Heart right ventricle (tissue), 16 donors: ENCODE measurements at regions not wholly inside any gene's neighbourhood (a gene's known extent, or its start where the extent isn't known, plus 50 kb on each side); places are given as distances from the start of the nearest gene placed in this dataset.

Source experiments
- ATAC-seq, 8 donors: fragments of 200-7000 bp; cut with Tn5 transposase; one replicate each; pipeline ENCODE4 v1.9.1; 2020; ENCODE audit warnings: mild to moderate bottlenecking in 8 of 8, moderate library complexity in 8 of 8, moderate number of reproducible peaks in 1 of 8
- DNase-seq, 2 donors: peaks; one replicate each; pipeline ENCODE4 v3.0.0-alpha.2; 2020
- H3K27ac ChIP-seq, 10 donors: fragments of 200-600 bp; sonication (generic) in 2 of 10; one replicate each; pipeline versions ENCODE4 v1.5.0 to v1.8.0; 2020 to 2022; ENCODE audit warnings: mild to moderate bottlenecking in 3 of 10
- H3K27me3 ChIP-seq, 7 donors: fragments of 200-600 bp; one replicate each; pipeline ENCODE4 v1.8.0; 2021 to 2022; ENCODE audit warnings: mild to moderate bottlenecking in 2 of 7
- H3K36me3 ChIP-seq, 9 donors: fragments of 200-600 bp; sonication (generic) in 1 of 9; one replicate each; pipeline versions ENCODE4 v1.5.0 to v1.8.0; 2020 to 2022; ENCODE audit warnings: mild to moderate bottlenecking in 2 of 9
- H3K4me1 ChIP-seq, 9 donors: fragments of 200-600 bp; sonication (generic) in 1 of 9; one replicate each; pipeline versions ENCODE4 v1.5.0 to v1.8.0; 2020 to 2022; ENCODE audit warnings: mild to moderate bottlenecking in 4 of 9
- H3K4me3 ChIP-seq, 10 donors: fragments of 200-600 bp; sonication (generic) in 2 of 10; one replicate each; pipeline versions ENCODE4 v1.5.0 to v1.8.0; 2020 to 2022; ENCODE audit warnings: mild to moderate bottlenecking in 7 of 10, moderate library complexity in 2 of 10
- H3K9me3 ChIP-seq, 11 donors: fragments of 200-600 bp in 10 of 11; sonication (generic) in 2 of 11; one replicate each; pipeline versions ENCODE4 v1.5.0 to v1.8.0; 2013 to 2022; ENCODE audit warnings: mild to moderate bottlenecking in 2 of 11, control low read depth in 1 of 11, moderate library complexity in 1 of 11
- CTCF ChIP-seq, 9 donors: fragments of 200-600 bp; sonication (generic) in 2 of 9; IDR thresholded peaks; one replicate each; pipeline versions ENCODE4 v1.5.0 to v1.8.0; 2021 to 2022; ENCODE audit warnings: antibody characterized with exemption in 9 of 9, mild to moderate bottlenecking in 5 of 9, moderate library complexity in 1 of 9
- WGBS, 2 donors: extraction: QIAGEN DNeasy Blood & Tissue Kit; methylation state at CpG; one replicate each; pipeline ENCODE4 v1.1.7; 2013; ENCODE audit warnings: inconsistent platforms in 1 of 2; 5-methylcytosine and 5-hydroxymethylcytosine counted together
- intact Hi-C, 10 donors: fragments of 100-400 bp; cut with DNase I; formaldehyde crosslinking; loops; one replicate each; pipeline versions ENCODE4 v1.11.1 to v1.14.2; 2022
- donor health status: Arrhythmogenic right ventricular cardiomyopathy.
- donor health status: ischemic (EF 13 %, LVEDD 7.1; RV severe dilation, severe dysfunction).
- donor health status: healthy with polysubstance abuse.
- donor health status: DM: no; HTN: yes; CAD: no.
- donor health status: DM: no; HTN: no; CAD: no.
- donor health status: ischemic (EF 25% LVEDD 6.9; RV normal size, moderate dysfunction).
- donor health status: ischemic (EF 25% LVEDD 5.7; RV mildly dilated, moderate dysfunction).
- donor health status: healthy.
- donor health status: DM: yes; HTN: yes; CAD: no.
- donor health status: Ischemic cardiomyopathy.
- donor health status: ischemic (EF 35%, LVEDD 5.7; RV mildly dilated, moderate dysfunction).
- donor health status: nonischemic (EF 11% LVEDD 7.7; RV severe dilation, severe dysfunction).
- donor health status: DM: yes; HTN: yes; CAD: no.
- donor health status: PGD.
- donor health status: ischemic (EF 29% LVEDD 5.4; RV normal size, mild dysfunction).
- donor health status: nonischemic (EF 23%, LVEDD 6.1; RV moderate dilation, normal function).

GRCh38 chr7:53684693-53685092 is 649.3 kb downstream of the POM121L12 start:
- intact Hi-C loops: no loop called here
- Histone ChIP-seq H3K27ac (no peak overlapping the region), H3K4me1 (no peaks in the 10 kb centered on the region), H3K9me3 (peaks cover 0 to 37% (median 0%) of the 10 kb centered on the region in 11 donors), H3K27me3 (no peaks in the 10 kb centered on the region), H3K36me3 (no peaks in the 10 kb centered on the region), H3K4me3 (no peak overlapping the region)
- DNase-seq: no peak
- no peak for TF ChIP-seq CTCF (IDR thresholded peaks at IDR 0.05)
- ATAC-seq: no peak
- 80 to 84% methylated on average over 3 of the region's 3 CpGs for WGBS, 2 donors

GRCh38 chr7:53690411-53690810 is 655.0 kb downstream of the POM121L12 start:
- Histone ChIP-seq H3K4me3 (no peak overlapping the region), H3K27me3 (no peaks in the 10 kb centered on the region), H3K4me1 (no peaks in the 10 kb centered on the region), H3K36me3 (no peaks in the 10 kb centered on the region), H3K9me3 (peaks cover 0 to 12% (median 0%) of the 10 kb centered on the region in 11 donors), H3K27ac (no peak overlapping the region)
- DNase-seq (no peak), ATAC-seq (no peak)
- no peak for TF ChIP-seq CTCF (IDR thresholded peaks at IDR 0.05)
- intact Hi-C loops: no loop called here
- 82 to 95% methylated on average over 2 of the region's 2 CpGs for WGBS, 2 donors

- ATAC-seq: no peak
- no peaks in the 10 kb centered on the region for H3K27me3 ChIP-seq
Measured at GRCh38 chr7:53697913-53698312, 662.5 kb downstream of the POM121L12 start.

GRCh38 chr7:53699215-53699837 is 663.9 kb downstream of the POM121L12 start:
- H3K36me3 ChIP-seq: no peaks in the 10 kb centered on the region
- no peak for TF ChIP-seq CTCF (IDR thresholded peaks at IDR 0.05)
- H3K27ac ChIP-seq: no peak overlapping the region
- intact Hi-C loops: no loop called here
- ATAC-seq (no peak), DNase-seq (no peak)
- no peaks in the 10 kb centered on the region for H3K4me1 ChIP-seq
- H3K4me3 ChIP-seq: no peak overlapping the region
- no peaks in the 10 kb centered on the region for H3K27me3 ChIP-seq
- 89% methylated on average over 5 of the region's 5 CpGs for WGBS, 2 donors
- peaks cover 0 to 8% (median 0%) of the 10 kb centered on the region in 11 donors for H3K9me3 ChIP-seq

More at GRCh38 chr7:53697913-53698312, 662.5 kb downstream of the POM121L12 start:
- Histone ChIP-seq H3K4me1 (no peaks in the 10 kb centered on the region), H3K4me3 (no peak overlapping the region), H3K9me3 (peaks cover 0 to 10% (median 0%) of the 10 kb centered on the region in 11 donors), H3K27ac (no peak overlapping the region), H3K36me3 (no peaks in the 10 kb centered on the region)
- intact Hi-C loops: no loop called here
- WGBS, 2 donors: 63 to 67% methylated on average over 1 of the region's 1 CpG
- TF ChIP-seq CTCF (IDR thresholded peaks at IDR 0.05): no peak
- DNase-seq: no peak
